HepG2 (cell line): ENCODE measurements at regions not wholly inside any gene's neighbourhood (a gene's known extent, or its start where the extent isn't known, plus 50 kb on each side); places are given as distances from the start of the nearest gene placed in this dataset.

Source experiments
- CBX2 ChIP-seq, 2 experiments: fragments of 200-600 bp in 1 of 2; sonication (generic); formaldehyde crosslinking in 1 of 2; IDR thresholded peaks; 2 replicates each; pipeline versions ENCODE4 v1.7.0 to v1.8.1; 2018 to 2022; ENCODE audit warnings: low read depth in 2 of 2, low read length in 1 of 2, mild to moderate bottlenecking in 1 of 2, missing genetic modification reagents in 1 of 2
- CTCF ChIP-seq: sonication (generic); formaldehyde crosslinking; IDR thresholded peaks from 2 replicates; pipeline ENCODE4 v1.5.0; 2020; ENCODE audit warnings: mild to moderate bottlenecking, missing genetic modification reagents, moderate library complexity
- PBX2 ChIP-seq: IDR thresholded peaks from 2 replicates; pipeline ENCODE4 v1.6.1; 2016; ENCODE audit warnings: control low read depth
- POLR2AphosphoS5 ChIP-seq: IDR thresholded peaks from 2 replicates; pipeline ENCODE4 v1.6.1; 2012; ENCODE audit warnings: low read depth, low read length
- ZBTB26 ChIP-seq: IDR thresholded peaks from 2 replicates; pipeline ENCODE4 v1.6.1; 2016; ENCODE audit warnings: missing compliant biosample characterization, missing genetic modification reagents, borderline replicate concordance
- ZBTB7B ChIP-seq: sonication (generic); formaldehyde crosslinking; IDR thresholded peaks from 2 replicates; pipeline ENCODE4 v1.4.0; 2020; ENCODE audit warnings: missing genetic modification reagents
- ZNF18 ChIP-seq: sonication (generic); formaldehyde crosslinking; IDR thresholded peaks from 2 replicates; pipeline ENCODE4 v1.8.0; 2022; ENCODE audit warnings: mild to moderate bottlenecking, missing genetic modification reagents; ENCODE audit not compliant: insufficient replicate concordance

DNA sequence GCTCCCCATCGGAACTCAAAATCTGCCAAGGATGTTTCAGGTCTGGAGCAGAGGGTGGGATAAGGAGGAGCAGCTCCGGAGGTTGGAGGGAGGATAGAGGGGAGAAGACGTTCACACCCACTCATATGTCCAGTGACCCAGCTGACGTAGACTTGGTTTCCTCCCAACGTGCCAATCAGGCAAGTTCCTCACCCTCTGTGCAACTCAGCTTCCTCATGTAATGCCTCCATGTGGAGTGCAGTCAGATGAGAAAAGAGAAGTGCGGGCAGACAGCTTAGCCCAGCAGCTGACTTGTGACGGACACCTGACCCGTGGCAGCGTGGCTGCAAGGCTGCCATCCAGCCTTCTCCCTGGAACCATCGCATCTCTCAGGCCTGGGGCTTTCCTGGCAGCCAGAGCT, 86.8 kb downstream of the NPTX2 start:
- TF ChIP-seq POLR2AphosphoS5 = no peak
- TF ChIP-seq ZBTB7B = no peak
- TF ChIP-seq CBX2 (IDR thresholded peaks at IDR 0.05; ENCODE audit: low read depth, low read length) = no peak
- TF ChIP-seq CBX2 (CRISPR knock-in tag; IDR thresholded peaks at IDR 0.05; ENCODE audit: low read depth) = no peak
- TF ChIP-seq CTCF = no peak
- no peak for TF ChIP-seq ZNF18
- TF ChIP-seq PBX2 (CRISPR knock-in tag) = no peak
- no peak for TF ChIP-seq ZBTB26
